HUES6 (cell line): ENCODE measurements at regions not wholly inside any gene's neighbourhood (a gene's known extent, or its start where the extent isn't known, plus 50 kb on each side); places are given as distances from the start of the nearest gene placed in this dataset.

Source experiments
- H3K27ac ChIP-seq: 2 replicates; pipeline ENCODE4 v1.7.0; 2013; ENCODE audit warnings: low read depth, mild to moderate bottlenecking, low read length, inconsistent platforms
- H3K27me3 ChIP-seq: 2 replicates; pipeline ENCODE4 v1.6.1; 2013; ENCODE audit warnings: low read length; ENCODE audit not compliant: control insufficient read depth, insufficient read depth
- H3K36me3 ChIP-seq: 2 replicates; pipeline ENCODE4 v1.6.1; 2013; ENCODE audit warnings: low read length; ENCODE audit not compliant: control insufficient read depth, insufficient read depth
- H3K4me1 ChIP-seq: 2 replicates; pipeline ENCODE4 v1.6.1; 2013; ENCODE audit warnings: low read length; ENCODE audit not compliant: control insufficient read depth, insufficient read depth
- H3K4me3 ChIP-seq: 2 replicates; pipeline ENCODE4 v1.5.1; 2013; ENCODE audit warnings: low read depth, low read length
- H3K9ac ChIP-seq: one replicate; pipeline ENCODE4 v1.6.1; 2013; ENCODE audit warnings: mild to moderate bottlenecking, low read length
- H3K9me3 ChIP-seq: 2 replicates; pipeline ENCODE4 v1.6.1; 2013; ENCODE audit warnings: low read depth, low read length; ENCODE audit not compliant: control insufficient read depth, insufficient read depth

GRCh38 chr6:142682985-142683384 lies 262.0 kb downstream of the HIVEP2 start:
- H3K27ac ChIP-seq = no peak overlapping the region
- H3K27me3 ChIP-seq = no peaks in the 10 kb centered on the region
- H3K9ac ChIP-seq = no peak overlapping the region
- H3K4me1 ChIP-seq = no peaks in the 10 kb centered on the region
- no peak overlapping the region for H3K4me3 ChIP-seq
- peaks cover 9% of the 10 kb centered on the region; the same call in 1 of the 2 replicates for H3K9me3 ChIP-seq
- H3K36me3 ChIP-seq = no peaks in the 10 kb centered on the region

GRCh38 chr6:142683714-142684141 lies 261.2 kb downstream of the HIVEP2 start:
- Histone ChIP-seq H3K9me3 (peaks cover 9% of the 10 kb centered on the region; the same call in 1 of the 2 replicates), H3K4me3 (no peak overlapping the region), H3K27me3 (no peaks in the 10 kb centered on the region), H3K9ac (no peak overlapping the region), H3K27ac (no peak overlapping the region), H3K4me1 (no peaks in the 10 kb centered on the region), H3K36me3 (no peaks in the 10 kb centered on the region)

GRCh38 chr6:142684371-142684770 lies 260.6 kb downstream of the HIVEP2 start:
- Histone ChIP-seq H3K9me3 (peaks cover 9% of the 10 kb centered on the region; the same call in 1 of the 2 replicates), H3K4me1 (no peaks in the 10 kb centered on the region), H3K4me3 (no peak overlapping the region), H3K27me3 (no peaks in the 10 kb centered on the region), H3K36me3 (no peaks in the 10 kb centered on the region), H3K27ac (no peak overlapping the region), H3K9ac (no peak overlapping the region)

- no peaks in the 10 kb centered on the region for H3K27me3 ChIP-seq
- H3K36me3 ChIP-seq = no peaks in the 10 kb centered on the region
- peaks cover 9% of the 10 kb centered on the region; the same call in 1 of the 2 replicates for H3K9me3 ChIP-seq
- H3K9ac ChIP-seq = no peak overlapping the region
- H3K4me1 ChIP-seq = no peaks in the 10 kb centered on the region
- no peak overlapping the region for H3K4me3 ChIP-seq
- H3K27ac ChIP-seq = no peak overlapping the region
These were observed 259.0 kb downstream of the HIVEP2 start for GRCh38 chr6:142685852-142686506.

- H3K27ac ChIP-seq = no peak overlapping the region
These were observed 258.5 kb downstream of the HIVEP2 start for GRCh38 chr6:142686507-142686887.

GRCh38 chr6:142692942-142693341 lies 252.0 kb downstream of the HIVEP2 start:
- Histone ChIP-seq H3K27me3 (no peaks in the 10 kb centered on the region), H3K9ac (no peak overlapping the region), H3K36me3 (no peaks in the 10 kb centered on the region), H3K4me1 (peaks cover 13% of the 10 kb centered on the region), H3K4me3 (no peak overlapping the region), H3K27ac (no peak overlapping the region), H3K9me3 (no peaks in the 10 kb centered on the region)

More at GRCh38 chr6:142686507-142686887, 258.5 kb downstream of the HIVEP2 start:
- peaks cover 9% of the 10 kb centered on the region; the same call in 1 of the 2 replicates for H3K9me3 ChIP-seq
- no peak overlapping the region for H3K9ac ChIP-seq
- H3K4me1 ChIP-seq = no peaks in the 10 kb centered on the region
- H3K4me3 ChIP-seq = no peak overlapping the region
- no peaks in the 10 kb centered on the region for H3K36me3 ChIP-seq
- no peaks in the 10 kb centered on the region for H3K27me3 ChIP-seq

GRCh38 chr6:142693441-142693840 lies 251.5 kb downstream of the HIVEP2 start:
- Histone ChIP-seq H3K4me3 (no peak overlapping the region), H3K27me3 (no peaks in the 10 kb centered on the region), H3K9ac (no peak overlapping the region)

GRCh38 chr6:142694054-142694453 lies 250.9 kb downstream of the HIVEP2 start:
- Histone ChIP-seq H3K9me3 (no peaks in the 10 kb centered on the region), H3K27ac (no peak overlapping the region), H3K27me3 (no peaks in the 10 kb centered on the region), H3K4me1 (peaks cover 16% of the 10 kb centered on the region), H3K9ac (no peak overlapping the region), H3K36me3 (no peaks in the 10 kb centered on the region), H3K4me3 (no peak overlapping the region)

More at GRCh38 chr6:142693441-142693840, 251.5 kb downstream of the HIVEP2 start:
- H3K36me3 ChIP-seq = no peaks in the 10 kb centered on the region
- H3K9me3 ChIP-seq = no peaks in the 10 kb centered on the region
- H3K4me1 ChIP-seq = peaks cover 16% of the 10 kb centered on the region
- H3K27ac ChIP-seq = no peak overlapping the region

- no peak overlapping the region for H3K9ac ChIP-seq
- H3K9me3 ChIP-seq = no peaks in the 10 kb centered on the region
- no peaks in the 10 kb centered on the region for H3K36me3 ChIP-seq
- H3K4me3 ChIP-seq = no peak overlapping the region
- peaks cover 16% of the 10 kb centered on the region for H3K4me1 ChIP-seq
- H3K27ac ChIP-seq = no peak overlapping the region
- H3K27me3 ChIP-seq = no peaks in the 10 kb centered on the region
These were observed 250.0 kb downstream of the HIVEP2 start for GRCh38 chr6:142695016-142695415.

- H3K4me1 ChIP-seq = peaks cover 16% of the 10 kb centered on the region
- H3K27ac ChIP-seq = no peak overlapping the region
- no peaks in the 10 kb centered on the region for H3K36me3 ChIP-seq
- H3K4me3 ChIP-seq = no peak overlapping the region
- H3K9ac ChIP-seq = no peak overlapping the region
- no peaks in the 10 kb centered on the region for H3K9me3 ChIP-seq
- H3K27me3 ChIP-seq = no peaks in the 10 kb centered on the region
These were observed 248.6 kb downstream of the HIVEP2 start for GRCh38 chr6:142696123-142697000.

GRCh38 chr6:142697001-142697335 lies 248.0 kb downstream of the HIVEP2 start:
- Histone ChIP-seq H3K4me3 (no peak overlapping the region), H3K27me3 (no peaks in the 10 kb centered on the region), H3K36me3 (no peaks in the 10 kb centered on the region), H3K9me3 (no peaks in the 10 kb centered on the region), H3K27ac (no peak overlapping the region), H3K9ac (no peak overlapping the region), H3K4me1 (peaks cover 16% of the 10 kb centered on the region)
